ENCODE measurements at regions not wholly inside any gene's neighbourhood (a gene's known extent, or its start where the extent isn't known, plus 50 kb on each side); places are given as distances from the start of the nearest gene placed in this dataset.

DNA sequence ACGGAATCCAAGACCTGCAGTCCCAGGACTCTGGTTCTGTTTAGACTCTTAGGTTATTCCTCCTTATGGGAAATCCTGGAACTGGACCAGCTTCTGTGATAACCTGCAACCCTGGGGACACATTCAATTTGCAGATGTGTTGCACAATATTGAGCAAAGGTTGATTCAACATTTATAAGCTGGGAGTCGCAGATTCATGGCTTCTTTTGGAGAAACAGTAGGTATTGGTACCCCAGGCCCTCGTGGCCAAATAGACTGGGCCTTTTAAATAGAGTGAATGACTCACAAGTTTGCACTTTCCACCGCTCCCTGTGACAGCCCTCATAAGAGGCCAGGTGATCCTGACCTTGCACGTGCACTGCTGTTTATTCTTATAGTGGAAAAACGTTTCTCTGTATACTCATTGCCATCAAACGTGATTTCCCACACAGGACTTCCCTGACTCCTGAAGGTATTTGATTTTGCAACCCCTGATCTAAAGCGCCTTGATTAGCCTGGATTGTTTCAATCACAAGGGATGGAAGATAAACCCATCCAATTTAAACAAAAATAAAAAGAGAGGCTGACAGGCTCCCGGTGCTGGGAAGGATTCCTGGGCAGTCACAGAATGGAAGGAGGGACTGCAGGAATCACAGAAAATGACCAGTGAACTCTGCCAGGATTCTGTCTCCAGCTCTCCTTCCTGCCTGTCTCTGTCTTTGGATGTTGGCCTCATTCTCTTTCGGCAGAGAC lies 98.0 kb downstream of the VCPKMT start:
- ATAC-seq (no peak), DNase-seq (no peak)
- Mint-ChIP-seq H3K27ac (no peak overlapping the region), H3K27me3 (no peaks in the 10 kb centered on the region), H3K4me3 (no peak overlapping the region), H3K9me3 (ENCODE audit: low read depth) (peaks cover 12% of the 10 kb centered on the region), H3K36me3 (peaks cover 65% of the 10 kb centered on the region), H3K4me1 (peaks cover 46% of the 10 kb centered on the region)
- CTCF ChIA-PET = interaction anchor here (1.2 to 1.9 kb wide), 2 partner anchors 15 to 16 kb away, joined by 3 to 5 read pairs; no protein-coding TSS in a partner anchor

DNA sequence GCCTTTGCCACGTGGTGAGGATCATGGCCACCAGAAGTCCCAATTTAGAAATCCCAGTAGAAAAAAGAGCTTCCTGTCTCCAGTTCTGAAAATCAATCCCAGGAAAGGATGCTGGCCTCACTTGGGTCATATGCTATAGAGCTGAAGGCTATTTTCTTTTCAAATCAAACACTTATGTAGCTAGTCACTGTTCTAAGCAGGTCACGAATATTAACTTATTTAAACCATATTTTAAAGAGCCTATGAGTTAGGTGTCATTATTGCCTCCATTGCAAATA lies 97.5 kb downstream of the VCPKMT start:
- Mint-ChIP-seq H3K27ac (no peak overlapping the region), H3K36me3 (peaks cover 66% of the 10 kb centered on the region), H3K27me3 (no peaks in the 10 kb centered on the region), H3K9me3 (ENCODE audit: low read depth) (peaks cover 14% of the 10 kb centered on the region), H3K4me1 (peaks cover 44% of the 10 kb centered on the region), H3K4me3 (no peak overlapping the region)
- DNase-seq (no peak), ATAC-seq (no peak)
- CTCF ChIA-PET = interaction anchor here (1.2 to 1.9 kb wide), 2 partner anchors 15 to 16 kb away, joined by 3 to 5 read pairs; no protein-coding TSS in a partner anchor

DNA sequence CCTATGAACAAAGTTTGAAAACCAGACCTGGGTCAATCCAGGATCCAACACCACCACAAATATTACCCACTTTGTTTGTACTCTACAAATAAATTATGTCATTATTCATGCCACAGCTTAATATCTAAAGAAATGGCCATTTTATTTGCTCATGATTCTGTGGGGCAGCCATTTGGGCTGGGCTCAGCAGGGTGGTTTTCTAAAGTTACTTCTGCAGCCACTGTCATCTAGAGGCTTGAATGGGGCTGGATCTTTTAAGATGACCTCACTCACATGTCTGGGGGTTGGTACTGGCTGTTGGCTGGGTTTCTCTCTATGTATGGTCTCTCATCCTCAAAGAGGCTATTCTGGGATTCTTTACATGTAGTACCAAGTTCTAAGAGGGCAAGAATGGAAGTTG lies 96.2 kb downstream of the VCPKMT start:
- H3K4me1 Mint-ChIP-seq = peaks cover 43% of the 10 kb centered on the region
- CTCF ChIA-PET = no interaction called here
- H3K4me3 Mint-ChIP-seq = no peak overlapping the region
- peaks cover 67% of the 10 kb centered on the region for H3K36me3 Mint-ChIP-seq
- H3K27me3 Mint-ChIP-seq = no peaks in the 10 kb centered on the region
- ATAC-seq = no peak
- no peak for DNase-seq
- peaks cover 14% of the 10 kb centered on the region for H3K9me3 Mint-ChIP-seq (ENCODE audit: low read depth)
- no peak overlapping the region for H3K27ac Mint-ChIP-seq

GRCh38 chr14:50020799-50021198 lies 95.6 kb downstream of the VCPKMT start:
- Mint-ChIP-seq H3K4me3 (peak overlapping the region; percentile 34), H3K27me3 (no peaks in the 10 kb centered on the region), H3K27ac (peak overlapping the region; percentile 87), H3K4me1 (peaks cover 37% of the 10 kb centered on the region), H3K36me3 (peaks cover 70% of the 10 kb centered on the region), H3K9me3 (ENCODE audit: low read depth) (peaks cover 18% of the 10 kb centered on the region)
- ATAC-seq (no peak), DNase-seq (no peak)
- CTCF ChIA-PET = no interaction called here

DNA sequence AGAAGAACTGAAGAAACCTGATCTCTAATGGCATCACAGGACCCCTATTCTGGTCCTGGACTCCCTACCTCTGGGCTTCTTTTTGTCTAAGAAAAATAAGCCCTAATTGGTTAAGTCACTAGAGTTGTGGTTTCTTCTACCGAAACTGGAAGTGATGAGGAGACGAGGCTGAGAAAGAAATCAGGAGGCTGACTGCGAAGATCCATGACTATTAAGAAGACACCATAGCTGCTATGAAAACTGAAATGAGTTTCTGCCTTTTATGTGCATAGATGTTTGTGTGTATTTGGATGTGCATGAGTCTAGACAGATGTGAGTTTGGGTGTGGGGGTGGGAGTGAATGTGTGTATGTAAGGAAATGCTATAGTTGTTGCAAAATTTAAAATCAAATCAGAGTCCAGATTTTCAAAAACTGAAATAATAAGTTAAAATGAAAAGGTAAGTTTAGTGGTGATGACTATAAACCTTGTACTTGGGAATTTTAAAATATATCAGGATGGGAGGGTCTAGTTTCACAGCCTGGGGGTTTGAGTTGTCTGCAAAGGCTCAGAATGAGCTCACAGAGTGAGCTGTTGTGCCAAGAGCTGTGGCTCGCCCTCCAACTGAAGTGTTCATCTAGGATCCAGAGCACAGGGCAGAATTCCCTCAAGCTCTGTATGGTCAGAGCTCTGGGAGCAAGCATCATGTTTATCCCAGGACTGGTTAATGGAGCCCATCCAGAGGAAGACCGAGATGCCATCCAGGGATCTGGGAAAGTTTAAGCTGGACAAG lies 94.9 kb downstream of the VCPKMT start:
- H3K27ac Mint-ChIP-seq = peak overlapping the region; percentile 87

DNA sequence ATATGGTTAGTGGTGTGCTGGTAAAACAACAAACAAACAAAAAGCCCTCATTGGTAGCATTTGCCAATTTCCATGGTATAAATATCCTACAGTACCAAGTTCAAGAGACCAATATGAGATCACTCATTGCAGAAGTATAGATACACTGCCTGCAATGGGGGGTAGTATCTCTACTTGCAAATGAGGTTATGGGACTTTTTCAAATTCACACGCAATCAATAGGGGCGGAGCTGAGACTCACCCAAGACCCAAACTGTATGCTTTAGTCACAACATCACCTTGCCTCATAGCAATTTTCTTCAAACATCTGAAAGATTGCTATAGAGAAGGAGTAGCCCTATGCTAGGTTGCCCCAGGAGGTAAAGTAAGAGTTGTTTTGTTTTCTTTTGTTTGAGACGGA lies 93.7 kb downstream of the VCPKMT start:
- Mint-ChIP-seq H3K27ac (no peak overlapping the region), H3K4me3 (no peak overlapping the region), H3K27me3 (no peaks in the 10 kb centered on the region), H3K4me1 (peaks cover 31% of the 10 kb centered on the region), H3K36me3 (peaks cover 75% of the 10 kb centered on the region), H3K9me3 (ENCODE audit: low read depth) (peaks cover 19% of the 10 kb centered on the region)
- CTCF ChIA-PET = interaction anchor here (1.1 kb wide), 1 partner anchor 39 kb away, joined by 3 read pairs; no protein-coding TSS in a partner anchor
- ATAC-seq = peak; percentile 27
- DNase-seq = no peak

More for the DNA sequence above, 94.9 kb downstream of the VCPKMT start:
- CTCF ChIA-PET = interaction anchor here (1.1 kb wide), 2 partner anchors 20 to 41 kb away, joined by 3 to 4 read pairs; no protein-coding TSS in a partner anchor
- Mint-ChIP-seq H3K4me3 (peak overlapping the region; percentile 34), H3K4me1 (peaks cover 32% of the 10 kb centered on the region), H3K9me3 (ENCODE audit: low read depth) (peaks cover 19% of the 10 kb centered on the region), H3K27me3 (no peaks in the 10 kb centered on the region), H3K36me3 (peaks cover 68% of the 10 kb centered on the region)
- DNase-seq (no peak), ATAC-seq (peak; percentile 83)

DNA sequence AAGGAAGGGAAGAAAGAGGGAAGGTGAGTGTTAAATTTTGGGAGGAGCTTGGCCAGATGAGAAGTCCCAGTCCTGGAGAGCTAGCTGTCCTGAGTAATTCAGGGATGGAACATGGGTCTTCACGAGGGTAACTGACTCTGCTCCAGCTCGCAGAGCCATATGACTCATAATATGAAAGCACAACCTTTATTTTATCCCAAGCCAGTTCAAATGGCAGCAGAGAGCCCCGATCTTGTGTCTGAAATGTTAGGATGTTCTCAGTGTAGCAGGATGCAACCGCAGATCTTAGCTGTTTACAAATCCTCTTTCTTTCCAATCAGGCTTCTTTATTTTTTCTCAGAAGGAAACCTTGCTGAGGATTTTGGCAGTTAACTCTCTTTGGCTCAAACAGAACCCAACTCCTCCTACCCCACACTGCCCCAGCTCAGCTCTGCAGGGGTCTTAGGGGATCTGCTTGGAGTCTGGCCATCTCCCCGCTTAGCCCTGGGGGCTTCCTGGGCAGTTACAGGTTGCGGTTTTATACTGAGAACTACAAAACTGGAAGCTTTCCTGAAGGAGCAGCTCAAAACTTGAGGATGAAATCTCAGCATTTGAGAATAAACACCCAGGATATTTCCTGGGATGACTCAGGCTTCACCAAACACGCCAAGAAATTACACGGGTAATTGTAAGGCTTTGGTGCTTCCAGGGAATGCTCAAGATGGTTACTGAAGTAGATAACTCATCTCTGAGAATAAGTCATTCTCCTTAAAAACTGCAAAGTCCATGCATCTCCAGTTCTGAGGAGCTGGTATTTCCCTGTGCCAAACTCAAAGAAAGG lies 92.5 kb downstream of the VCPKMT start:
- Mint-ChIP-seq H3K36me3 (peaks cover 75% of the 10 kb centered on the region), H3K27me3 (no peaks in the 10 kb centered on the region), H3K4me3 (no peak overlapping the region), H3K27ac (no peak overlapping the region), H3K9me3 (ENCODE audit: low read depth) (peaks cover 19% of the 10 kb centered on the region), H3K4me1 (peaks cover 31% of the 10 kb centered on the region)
- ATAC-seq (no peak), DNase-seq (no peak)
- CTCF ChIA-PET = interaction anchor here (1.1 kb wide), 1 partner anchor 65 kb away, joined by 3 read pairs; no protein-coding TSS in a partner anchor

- Mint-ChIP-seq H3K27me3 (no peaks in the 10 kb centered on the region), H3K9me3 (ENCODE audit: low read depth) (peaks cover 12% of the 10 kb centered on the region), H3K27ac (no peak overlapping the region), H3K36me3 (peaks cover 71% of the 10 kb centered on the region), H3K4me1 (peaks cover 27% of the 10 kb centered on the region), H3K4me3 (no peak overlapping the region)
- ATAC-seq (no peak), DNase-seq (no peak)
- CTCF ChIA-PET = no interaction called here
These were observed 91.3 kb downstream of the VCPKMT start for GRCh38 chr14:50025073-50025472.

DNA sequence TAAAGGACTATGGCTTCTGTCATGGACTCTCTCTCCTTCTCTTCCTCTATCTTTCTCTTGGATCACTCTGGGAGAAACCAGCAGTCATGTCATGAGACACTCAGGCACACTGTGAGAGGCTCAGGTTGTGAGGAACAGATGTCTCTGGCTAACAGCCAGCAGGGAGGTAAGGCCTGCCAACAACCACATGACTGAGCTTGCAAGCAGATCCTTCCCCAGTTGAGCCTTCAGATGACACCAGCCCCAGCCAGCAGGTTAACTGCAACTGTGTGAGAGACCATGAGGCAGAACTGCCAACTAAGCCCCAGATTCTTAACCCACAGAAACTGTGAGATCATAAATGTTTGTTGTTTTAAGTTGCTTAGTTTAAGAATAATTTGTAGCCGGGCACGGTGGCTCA lies 90.6 kb downstream of the VCPKMT start:
- no peak for ATAC-seq
- no peak for DNase-seq
- CTCF ChIA-PET = interaction anchor here (2.6 kb wide), 1 partner anchor 13 kb away, joined by 7 read pairs; no protein-coding TSS in a partner anchor
- no peak overlapping the region for H3K27ac Mint-ChIP-seq
- H3K4me1 Mint-ChIP-seq = peaks cover 27% of the 10 kb centered on the region
- H3K36me3 Mint-ChIP-seq = peaks cover 68% of the 10 kb centered on the region
- H3K4me3 Mint-ChIP-seq = no peak overlapping the region
- H3K9me3 Mint-ChIP-seq (ENCODE audit: low read depth) = peaks cover 7% of the 10 kb centered on the region
- H3K27me3 Mint-ChIP-seq = no peaks in the 10 kb centered on the region

GRCh38 chr14:50026396-50026795 lies 90.0 kb downstream of the VCPKMT start:
- peaks cover 27% of the 10 kb centered on the region for H3K4me1 Mint-ChIP-seq
- H3K27me3 Mint-ChIP-seq = no peaks in the 10 kb centered on the region
- peaks cover 10% of the 10 kb centered on the region for H3K9me3 Mint-ChIP-seq (ENCODE audit: low read depth)
- no peak overlapping the region for H3K27ac Mint-ChIP-seq
- CTCF ChIA-PET = interaction anchor here (0.7 to 2.6 kb wide), 2 partner anchors 12 to 404 kb away, joined by 3 to 7 read pairs; no protein-coding TSS in a partner anchor
- ATAC-seq (no peak), DNase-seq (no peak)
- no peak overlapping the region for H3K4me3 Mint-ChIP-seq
- H3K36me3 Mint-ChIP-seq = peaks cover 68% of the 10 kb centered on the region

DNA sequence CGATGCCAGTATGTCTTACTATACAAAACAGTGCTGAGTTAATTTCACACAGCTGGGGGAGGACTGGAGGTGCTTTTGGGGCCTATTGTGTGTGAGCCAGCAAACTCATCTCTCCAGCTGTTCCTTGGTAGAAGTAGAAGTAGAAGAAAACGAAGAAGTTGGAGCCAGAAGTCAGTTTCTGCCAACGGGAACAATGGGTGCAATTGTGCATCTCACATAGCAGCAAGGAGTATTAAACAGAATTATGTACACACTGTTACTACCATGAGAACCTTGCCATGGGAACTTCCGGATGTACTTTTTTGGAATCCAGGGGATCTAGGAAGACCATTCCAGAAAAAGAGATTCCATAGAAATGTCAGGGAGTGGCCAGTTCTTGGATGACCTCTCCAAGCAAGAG lies 88.6 kb downstream of the VCPKMT start:
- no peak overlapping the region for H3K4me3 Mint-ChIP-seq
- DNase-seq (no peak), ATAC-seq (no peak)
- H3K27ac Mint-ChIP-seq = no peak overlapping the region
- peaks cover 69% of the 10 kb centered on the region for H3K36me3 Mint-ChIP-seq
- peaks cover 25% of the 10 kb centered on the region for H3K4me1 Mint-ChIP-seq
- CTCF ChIA-PET = interaction anchor here (0.9 to 2.6 kb wide), 3 partner anchors 11 to 28 kb away, joined by 3 to 7 read pairs (median 4); no protein-coding TSS in a partner anchor
- H3K27me3 Mint-ChIP-seq = no peaks in the 10 kb centered on the region
- H3K9me3 Mint-ChIP-seq (ENCODE audit: low read depth) = peaks cover 10% of the 10 kb centered on the region

DNA sequence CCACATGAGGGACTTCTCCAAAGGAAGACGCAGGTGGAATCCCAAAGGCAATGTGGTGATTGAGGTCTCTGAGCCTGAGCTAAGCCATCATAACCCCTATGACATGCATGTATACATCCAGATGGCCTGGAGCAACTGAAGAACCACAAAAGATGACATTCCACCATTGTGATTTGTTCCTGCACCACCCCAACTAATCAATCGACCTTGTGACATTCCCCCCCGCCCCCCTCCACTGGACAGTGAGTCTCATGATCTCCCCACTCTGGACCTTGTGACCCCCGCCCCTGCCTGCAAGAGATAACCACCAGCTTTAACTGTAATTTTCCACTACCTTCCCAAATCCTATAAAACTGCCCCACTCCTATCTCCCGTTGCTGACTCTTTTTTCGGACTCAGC lies 87.9 kb downstream of the VCPKMT start:
- no peaks in the 10 kb centered on the region for H3K27me3 Mint-ChIP-seq
- H3K27ac Mint-ChIP-seq = no peak overlapping the region
- peaks cover 66% of the 10 kb centered on the region for H3K36me3 Mint-ChIP-seq
- CTCF ChIA-PET = interaction anchor here (1.5 kb wide), 1 partner anchor 10 kb away, joined by 4 read pairs; no protein-coding TSS in a partner anchor
- no peak overlapping the region for H3K4me3 Mint-ChIP-seq
- peaks cover 29% of the 10 kb centered on the region for H3K4me1 Mint-ChIP-seq
- no peak for DNase-seq
- H3K9me3 Mint-ChIP-seq (ENCODE audit: low read depth) = peaks cover 10% of the 10 kb centered on the region
- ATAC-seq = no peak

- CTCF ChIA-PET = interaction anchor here (1.7 kb wide), 1 partner anchor 10 kb away, joined by 4 read pairs; no protein-coding TSS in a partner anchor
- no peak overlapping the region for H3K4me3 Mint-ChIP-seq
- H3K27me3 Mint-ChIP-seq = no peaks in the 10 kb centered on the region
- H3K4me1 Mint-ChIP-seq = peaks cover 45% of the 10 kb centered on the region
- peaks cover 65% of the 10 kb centered on the region for H3K36me3 Mint-ChIP-seq
- H3K27ac Mint-ChIP-seq = no peak overlapping the region
- no peak for ATAC-seq
- DNase-seq = no peak
- peaks cover 8% of the 10 kb centered on the region for H3K9me3 Mint-ChIP-seq (ENCODE audit: low read depth)
These were observed 86.3 kb downstream of the VCPKMT start for GRCh38 chr14:50030036-50030435.

Data from activated CD8-positive, alpha-beta memory T cell treated with anti-CD3 and anti-CD28 coated beads, Interleukin-2, amount 10 ng/mL, durations not matched to agents 7 days and 5 days (primary cell).